DOHH2 (cell line): ENCODE measurements at regions not wholly inside any gene's neighbourhood (a gene's known extent, or its start where the extent isn't known, plus 50 kb on each side); places are given as distances from the start of the nearest gene placed in this dataset.

Source experiments
- H3F3A ChIP-seq: fragments of 200-600 bp; sonication (generic), shearing (Covaris generic); 2 replicates; pipeline ENCODE4 v1.6.0; 2016; ENCODE audit warnings: antibody characterized with exemption, mild to moderate bottlenecking; ENCODE audit not compliant: control insufficient read depth, insufficient read depth
- H3K27ac ChIP-seq: fragments of 200-600 bp; sonication (generic); 2 replicates; pipeline ENCODE4 v1.5.1; 2014; ENCODE audit warnings: low read depth, mild to moderate bottlenecking, low read length, moderate library complexity
- H3K27me3 ChIP-seq: fragments of 200-600 bp; sonication (generic); 2 replicates; pipeline ENCODE4 v1.6.1; 2014; ENCODE audit warnings: mild to moderate bottlenecking, low read length, mixed read lengths; ENCODE audit not compliant: control insufficient read depth
- H3K36me3 ChIP-seq: fragments of 200-600 bp; sonication (generic); 2 replicates; pipeline ENCODE4 v1.6.1; 2014; ENCODE audit warnings: mild to moderate bottlenecking, low read length, moderate library complexity, mixed read lengths; ENCODE audit not compliant: control insufficient read depth
- H3K4me1 ChIP-seq: fragments of 200-600 bp; sonication (generic); 2 replicates; pipeline ENCODE4 v1.6.1; 2014; ENCODE audit warnings: mild to moderate bottlenecking, low read length, mixed read lengths; ENCODE audit not compliant: control insufficient read depth
- H3K4me2 ChIP-seq: fragments of 200-600 bp; sonication (generic); 2 replicates; pipeline ENCODE4 v1.6.0; 2014; ENCODE audit warnings: mild to moderate bottlenecking, low read length, moderate library complexity
- H3K4me3 ChIP-seq: fragments of 200-600 bp; sonication (generic); 2 replicates; pipeline ENCODE4 v1.5.1; 2014; ENCODE audit warnings: mild to moderate bottlenecking, low read length, mixed read lengths
- H3K79me2 ChIP-seq: fragments of 200-600 bp; sonication (generic); 2 replicates; pipeline ENCODE4 v1.6.1; 2014; ENCODE audit warnings: mild to moderate bottlenecking, low read length, mixed read lengths; ENCODE audit not compliant: control insufficient read depth
- H3K9me2 ChIP-seq: fragments of 200-600 bp; sonication (generic); replicated peaks from 2 replicates; pipeline ENCODE4 v1.6.1; 2014; ENCODE audit warnings: mild to moderate bottlenecking, low read length, mixed read lengths; ENCODE audit not compliant: control insufficient read depth
- H3K9me3 ChIP-seq: fragments of 200-600 bp; sonication (generic); 2 replicates; pipeline ENCODE4 v1.6.1; 2014; ENCODE audit warnings: antibody characterized with exemption, low read length, mixed read lengths; ENCODE audit not compliant: control insufficient read depth, insufficient read depth
- H4K20me1 ChIP-seq: fragments of 200-600 bp; sonication (generic); 2 replicates; pipeline ENCODE4 v1.6.0; 2014; ENCODE audit warnings: low read depth, mild to moderate bottlenecking, antibody characterized with exemption, low read length, moderate library complexity; ENCODE audit not compliant: control insufficient read depth, insufficient read depth
- CTCF ChIP-seq: fragments of 200-600 bp; sonication (generic); IDR thresholded peaks from one replicate; pipeline ENCODE4 v1.5.1; 2014; ENCODE audit warnings: antibody characterized with exemption, mild to moderate bottlenecking, low read depth, low read length; ENCODE audit not compliant: poor library complexity, severe bottlenecking
- EZH2phosphoT487 ChIP-seq: fragments of 200-600 bp; sonication (generic); IDR thresholded peaks from 2 replicates; pipeline ENCODE4 v1.6.1; 2017; ENCODE audit warnings: borderline replicate concordance, mild to moderate bottlenecking, antibody characterized with exemption, low read length, moderate library complexity, mixed read lengths

GRCh38 chr12:70044167-70044566, 199.1 kb upstream of the CNOT2 start:
- Histone ChIP-seq H3K36me3 (no peaks in the 10 kb centered on the region), H3F3A (no peaks in the 10 kb centered on the region), H3K9me3 (no peaks in the 10 kb centered on the region), H3K9me2 (no peaks in the 10 kb centered on the region), H3K4me3 (no peak overlapping the region), H3K27ac (no peak overlapping the region), H3K4me2 (no peak overlapping the region), H3K27me3 (no peaks in the 10 kb centered on the region), H4K20me1 (no peaks in the 10 kb centered on the region), H3K79me2 (no peaks in the 10 kb centered on the region), H3K4me1 (0 out of 2 replicates have a peak, but pooled peaks cover 4% of the 10 kb centered on the region)
- TF ChIP-seq CTCF: no peak
- TF ChIP-seq EZH2phosphoT487: no peak

GRCh38 chr12:70045036-70045435, 198.2 kb upstream of the CNOT2 start:
- Histone ChIP-seq H3K79me2 (no peaks in the 10 kb centered on the region), H3K4me3 (no peak overlapping the region), H3K9me3 (no peaks in the 10 kb centered on the region), H3K36me3 (no peaks in the 10 kb centered on the region), H3K9me2 (no peaks in the 10 kb centered on the region; the same call in 1 of the 2 replicates), H3K27me3 (no peaks in the 10 kb centered on the region), H4K20me1 (no peaks in the 10 kb centered on the region), H3K4me1 (peaks cover 9% of the 10 kb centered on the region), H3F3A (no peaks in the 10 kb centered on the region), H3K27ac (no peak overlapping the region), H3K4me2 (no peak overlapping the region)
- no peak for TF ChIP-seq CTCF
- TF ChIP-seq EZH2phosphoT487: no peak

GRCh38 chr12:70045514-70045913, 197.7 kb upstream of the CNOT2 start:
- no peak for TF ChIP-seq EZH2phosphoT487
- no peak for TF ChIP-seq CTCF
- Histone ChIP-seq H3F3A (no peaks in the 10 kb centered on the region), H3K4me1 (peaks cover 13% of the 10 kb centered on the region), H3K4me2 (no peak overlapping the region), H4K20me1 (no peaks in the 10 kb centered on the region), H3K9me3 (no peaks in the 10 kb centered on the region), H3K27ac (no peak overlapping the region), H3K36me3 (no peaks in the 10 kb centered on the region), H3K27me3 (no peaks in the 10 kb centered on the region), H3K79me2 (no peaks in the 10 kb centered on the region), H3K4me3 (no peak overlapping the region), H3K9me2 (no peaks in the 10 kb centered on the region; the same call in 1 of the 2 replicates)
